K562 (cell line): ENCODE measurements at regions not wholly inside any gene's neighbourhood (a gene's known extent, or its start where the extent isn't known, plus 50 kb on each side); places are given as distances from the start of the nearest gene placed in this dataset.
"Not testable (repeated sequence)": the region's sequence is repeated elsewhere in the genome, so short reads cannot be mapped to it uniquely, and the experiment has no call there.

ENCODE experiments used
- ATAC-seq: fragments of 200-7000 bp; cut with Tn5 transposase; 3 replicates; pipeline ENCODE4 v1.9.1; 2020; ENCODE audit warnings: moderate library complexity
- BruUV-seq: library from RNA; stranded (reverse); fragments of 400-500 nt; replicated peaks from 2 replicates; lab custom pipeline; 2021; lab: Mats Ljungman, UMichigan
- CTCF ChIA-PET: fragments of 300-600 bp; formaldehyde crosslinking; extraction: SDS; loops from one replicate; lab custom pipeline; 2021; ENCODE audit warnings: low intra/inter-chr PET ratio; lab: Yijun Ruan, JAX
- POLR2A ChIA-PET: fragments of 300-600, 350-650 bp; sonication (Branson Sonifier 250); formaldehyde crosslinking; extraction: SDS; loops from one replicate; lab custom pipeline; 2021; ENCODE audit warnings: antibody characterized with exemption, inconsistent platforms; lab: Yijun Ruan, JAX
- DNase-seq, 4 experiments: peaks; one replicate each; pipeline versions ENCODE4 v3.0.0 to v3.0.0-alpha.2; 2011 to 2018; ENCODE audit warnings: low spot score in 3 of 4, mixed read lengths in 3 of 4; ENCODE audit errors: extremely low read depth in 1 of 4
- FAIRE-seq: peaks from 2 replicates; lab custom pipeline; 2011; peaks lifted over from hg19 to GRCh38; lab: Jason Lieb, UNC
- H2AFZ ChIP-seq: 2 replicates; pipeline ENCODE4 v1.6.0; 2011; ENCODE audit warnings: low read depth, low read length, control low read depth, inconsistent platforms
- H3K27ac ChIP-seq: fragments of 200-600 bp; 3 replicates; pipeline ENCODE4 v1.8.0; 2011; ENCODE audit warnings: low read depth, mild to moderate bottlenecking, control low read depth, inconsistent platforms, low read length, moderate library complexity, mixed read lengths; ENCODE audit errors: extremely low read depth
- H3K27me3 ChIP-seq, 2 experiments: fragments of 300-600 bp in 1 of 2; 2 replicates in 1 of 2; 3 replicates in 1 of 2; pipeline versions ENCODE4 v1.6.0 to v1.8.0; 2011; ENCODE audit warnings: inconsistent platforms in 2 of 2, low read length in 2 of 2, mild to moderate bottlenecking in 1 of 2, mixed read lengths in 1 of 2, moderate library complexity in 1 of 2; ENCODE audit not compliant: control insufficient read depth in 2 of 2, insufficient read depth in 2 of 2
- H3K36me3 ChIP-seq: fragments of 300-600 bp; 3 replicates; pipeline ENCODE4 v1.8.0; 2011; ENCODE audit warnings: mild to moderate bottlenecking, low read length, inconsistent platforms; ENCODE audit not compliant: control insufficient read depth, insufficient read depth
- H3K4me1 ChIP-seq, 2 experiments: fragments of 200-600 bp in 1 of 2; replicated peaks in 1 of 2; 2 replicates in 1 of 2; 3 replicates in 1 of 2; pipeline versions ENCODE4 v1.5.1 to v1.8.0; 2011; ENCODE audit warnings: inconsistent platforms in 2 of 2, low read length in 2 of 2, mild to moderate bottlenecking in 1 of 2, mixed read lengths in 1 of 2, moderate library complexity in 1 of 2; ENCODE audit not compliant: control insufficient read depth in 2 of 2, insufficient read depth in 2 of 2
- H3K4me2 ChIP-seq: 2 replicates; pipeline ENCODE4 v1.6.1; 2011; ENCODE audit warnings: low read length, control low read depth, inconsistent platforms, mixed read lengths; ENCODE audit not compliant: insufficient read depth
- H3K4me3 ChIP-seq: fragments of 200-600 bp; sonication (generic), shearing (Covaris generic); 2 replicates; pipeline ENCODE4 v1.5.1; 2016; ENCODE audit warnings: control low read depth, inconsistent platforms
- H3K79me2 ChIP-seq: fragments of 200-600 bp; 3 replicates; pipeline ENCODE4 v1.8.0; 2011; ENCODE audit warnings: low read length, inconsistent platforms; ENCODE audit not compliant: control insufficient read depth, insufficient read depth
- H3K9ac ChIP-seq, 2 experiments: 2 replicates each; pipeline versions ENCODE4 v1.6.0 to v1.6.1; 2011; ENCODE audit warnings: low read depth in 2 of 2, low read length in 2 of 2, control low read depth in 1 of 2, inconsistent platforms in 1 of 2, mild to moderate bottlenecking in 1 of 2, mixed read lengths in 1 of 2; ENCODE audit not compliant: insufficient read depth in 1 of 2
- H3K9me1 ChIP-seq: one replicate; pipeline ENCODE4 v1.6.0; 2011; ENCODE audit warnings: inconsistent platforms, mild to moderate bottlenecking, low read length, moderate library complexity; ENCODE audit not compliant: control insufficient read depth, insufficient read depth
- H3K9me3 ChIP-seq: replicated peaks from 2 replicates; pipeline ENCODE4 v1.5.1; 2011; ENCODE audit warnings: low read depth, low read length, inconsistent platforms; ENCODE audit not compliant: control insufficient read depth, insufficient read depth
- H4K20me1 ChIP-seq: replicated peaks from 2 replicates; pipeline ENCODE4 v1.6.1; 2011; ENCODE audit warnings: low read length, inconsistent platforms, mixed read lengths; ENCODE audit not compliant: control insufficient read depth, insufficient read depth
- C11orf30 ChIP-seq: fragments of 450-650 bp; IDR thresholded peaks from 2 replicates; pipeline ENCODE4 v1.6.1; 2016; ENCODE audit warnings: low read depth, mild to moderate bottlenecking
- CAMTA2 ChIP-seq: fragments of 250-450 bp; sonication (Bioruptor Pico); conservative IDR thresholded peaks from 2 replicates; pipeline ENCODE4 v1.5.1; 2022
- ZC3H8 ChIP-seq: fragments of 450-650 bp; IDR thresholded peaks from 2 replicates; pipeline ENCODE4 v1.6.1; 2017
- ZNF23 ChIP-seq: fragments of 250-450 bp; sonication (Bioruptor Pico); IDR thresholded peaks from 2 replicates; pipeline ENCODE4 v1.4.0; 2020; ENCODE audit warnings: mild to moderate bottlenecking
- WGBS: fragments of 100-300 bp; shearing (Covaris generic); methylation state at CpG from one replicate; pipeline ENCODE4 v1.1.6; 2016; ENCODE audit warnings: low coverage, mixed read lengths; ENCODE audit not compliant: insufficient coverage; ENCODE audit errors: missing lambda C conversion rate; 5-methylcytosine and 5-hydroxymethylcytosine counted together
- in situ Hi-C: fragments of 300-500 bp; cut with MboI; formaldehyde crosslinking; loops from 4 replicates; pipeline ENCODE4 v1.15.0; 2018; ENCODE audit warnings: inconsistent platforms, mixed read lengths
- intact Hi-C: fragments of 100-400 bp; cut with micrococcal nuclease; formaldehyde crosslinking; loops from 2 replicates; pipeline ENCODE4 v1.14.2; 2022
- TF ChIP-seq, protein P1 (sequence below): fragments of 450-650 bp; IDR thresholded peaks from 2 replicates; pipeline ENCODE4 v1.6.1; 2016; ENCODE audit warnings: missing biosample characterization, missing genetic modification characterization

GRCh38 chr2:31642707-31643106 lies 62.0 kb upstream of the SRD5A2 start:
- in situ Hi-C loops: no loop called here
- peak; percentile 12; the same call in 1 of the 2 replicates for TF ChIP-seq C11orf30
- no peak for TF ChIP-seq CAMTA2 (CRISPR knock-in tag)
- no peak for TF ChIP-seq ZC3H8
- TF ChIP-seq, protein P1, sequence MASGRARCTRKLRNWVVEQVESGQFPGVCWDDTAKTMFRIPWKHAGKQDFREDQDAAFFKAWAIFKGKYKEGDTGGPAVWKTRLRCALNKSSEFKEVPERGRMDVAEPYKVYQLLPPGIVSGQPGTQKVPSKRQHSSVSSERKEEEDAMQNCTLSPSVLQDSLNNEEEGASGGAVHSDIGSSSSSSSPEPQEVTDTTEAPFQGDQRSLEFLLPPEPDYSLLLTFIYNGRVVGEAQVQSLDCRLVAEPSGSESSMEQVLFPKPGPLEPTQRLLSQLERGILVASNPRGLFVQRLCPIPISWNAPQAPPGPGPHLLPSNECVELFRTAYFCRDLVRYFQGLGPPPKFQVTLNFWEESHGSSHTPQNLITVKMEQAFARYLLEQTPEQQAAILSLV (tag): no peak
- no peak for TF ChIP-seq ZNF23 (CRISPR knock-in tag)
- Histone ChIP-seq H3K4me2 (no peak overlapping the region), H3K36me3 (no peaks in the 10 kb centered on the region), H3K9me3 (no peaks in the 10 kb centered on the region), H3K27me3 (no peaks in the 10 kb centered on the region), H3K4me1 (no peaks in the 10 kb centered on the region), H3K27ac (no peak overlapping the region), H4K20me1 (no peaks in the 10 kb centered on the region), H2AFZ (no peak overlapping the region), H3K4me3 (no peak overlapping the region), H3K9me1 (no peaks in the 10 kb centered on the region), H3K79me2 (no peaks in the 10 kb centered on the region), H3K9ac (no peak overlapping the region)
- 0% methylated on average over 1 of the region's 1 CpG for WGBS
- FAIRE-seq: no peak
- ATAC-seq: no peak
- ChIA-PET CTCF (no interaction called here), POLR2A (no interaction called here)
- no peak for DNase-seq
- no TSS peak for BruUV-seq
- intact Hi-C loops: no loop called here

DNA sequence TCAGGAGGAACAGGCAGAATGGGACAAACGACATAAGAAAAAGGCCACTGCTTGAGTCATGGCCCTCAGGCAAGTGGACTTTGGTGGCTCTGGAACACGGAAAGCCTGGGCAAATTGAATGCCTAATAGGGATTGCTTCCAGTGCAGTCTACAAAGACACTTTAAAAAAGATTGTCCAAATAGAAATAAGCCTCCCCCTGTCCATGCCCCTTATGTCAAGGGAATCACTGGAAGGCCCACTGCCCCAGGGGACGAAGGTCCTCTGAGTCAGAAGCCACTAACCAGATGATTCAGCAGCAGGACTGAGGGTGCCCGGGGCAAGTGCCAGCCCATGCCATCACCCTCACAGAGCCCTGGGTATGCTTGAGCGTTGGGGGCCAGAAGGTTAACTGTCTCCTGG lies 51.5 kb upstream of the SRD5A2 start:
- H3K4me3 ChIP-seq, in situ Hi-C loops, H3K4me1 ChIP-seq, intact Hi-C loops, H3K9me1 ChIP-seq, H4K20me1 ChIP-seq, H3K9ac ChIP-seq, H3K27ac ChIP-seq, H3K4me2 ChIP-seq, FAIRE-seq, CTCF ChIA-PET, H3K79me2 ChIP-seq, POLR2A ChIA-PET, ATAC-seq, H3K27me3 ChIP-seq, BruUV-seq, H3K9me3 ChIP-seq, H2AFZ ChIP-seq, H3K36me3 ChIP-seq, DNase-seq: not testable (repeated sequence)
- 0% methylated on average over 5 of the region's 5 CpGs for WGBS
